ENCODE measurements at regions not wholly inside any gene's neighbourhood (a gene's known extent, or its start where the extent isn't known, plus 50 kb on each side); places are given as distances from the start of the nearest gene placed in this dataset.

- H3K36me3 ChIP-seq (ENCODE audit: control insufficient read depth, insufficient read depth, low read length): no peaks in the 10 kb centered on the region
- H3K4me3 ChIP-seq (ENCODE audit: low read depth, low read length): no peak overlapping the region
- no peaks in the 10 kb centered on the region for H3K4me1 ChIP-seq (ENCODE audit: control insufficient read depth, insufficient read depth, low read length)
- no peaks in the 10 kb centered on the region for H3K9me3 ChIP-seq (ENCODE audit: control insufficient read depth, insufficient read depth, low read length)
- DNase-seq (ENCODE audit: low read depth in 4 of 6, low spot score in 6 of 6): peak in 1 of 6 donors; percentile 4
- WGBS (ENCODE audit: insufficient coverage): no CpG with 5 or more reads among the region's 1 CpG
- no peaks in the 10 kb centered on the region for H3K27me3 ChIP-seq (ENCODE audit: control insufficient read depth, insufficient read depth, low read length)
- H3K27ac ChIP-seq (ENCODE audit: low read depth, low read length): no peak overlapping the region
Observed at GRCh38 chr4:142959173-142959572, 113.1 kb upstream of the INPP4B start.

- no peak overlapping the region for H3K27ac ChIP-seq (ENCODE audit: low read depth, low read length)
- DNase-seq (ENCODE audit: low read depth in 4 of 6, low spot score in 6 of 6): peak in 2 of 6 donors; percentile 61 to 70
- no peaks in the 10 kb centered on the region for H3K9me3 ChIP-seq (ENCODE audit: control insufficient read depth, insufficient read depth, low read length)
- no peak overlapping the region for H3K4me3 ChIP-seq (ENCODE audit: low read depth, low read length)
- H3K27me3 ChIP-seq (ENCODE audit: control insufficient read depth, insufficient read depth, low read length): no peaks in the 10 kb centered on the region
- 24% methylated on average over 1 of the region's 1 CpG for WGBS (ENCODE audit: insufficient coverage)
- H3K36me3 ChIP-seq (ENCODE audit: control insufficient read depth, insufficient read depth, low read length): no peaks in the 10 kb centered on the region
- H3K4me1 ChIP-seq (ENCODE audit: control insufficient read depth, insufficient read depth, low read length): no peaks in the 10 kb centered on the region
Observed at GRCh38 chr4:142960126-142960525, 114.0 kb upstream of the INPP4B start.

DNA sequence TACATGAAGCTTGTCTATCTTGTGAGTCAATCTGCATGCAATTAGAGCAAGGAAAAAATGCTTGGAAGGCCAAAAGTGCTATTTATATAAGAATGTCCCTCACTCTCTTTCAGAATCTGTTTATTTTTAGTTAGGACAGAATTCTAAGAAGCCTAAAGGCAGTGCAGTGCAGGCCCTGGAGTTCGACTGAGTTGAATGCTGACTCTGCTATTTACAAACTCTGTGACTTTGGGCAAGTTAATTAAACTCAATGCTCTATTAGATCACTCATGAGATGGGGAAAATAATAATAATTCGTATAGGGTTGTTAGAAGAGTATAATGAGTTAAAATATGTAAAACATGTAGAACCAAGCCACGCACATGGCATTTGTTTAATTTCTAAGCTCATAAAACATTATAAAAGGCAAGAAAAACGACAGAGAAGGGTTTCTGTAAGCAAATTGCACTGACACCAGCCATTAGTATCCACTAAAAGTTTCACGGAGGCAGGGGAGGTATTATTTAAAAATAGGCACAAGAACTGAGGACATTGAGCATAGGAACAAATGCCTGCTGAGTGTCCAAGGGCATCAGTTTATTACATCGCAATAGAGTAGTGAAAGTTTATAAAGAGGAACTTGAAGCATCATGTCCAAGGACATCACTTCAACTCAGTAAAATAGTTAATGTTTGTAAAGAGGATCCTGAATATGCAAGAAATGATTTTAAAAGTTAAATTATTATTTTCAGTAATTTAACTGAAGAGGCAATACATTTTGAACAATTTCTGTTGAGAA lies 115.0 kb upstream of the INPP4B start:
- no peaks in the 10 kb centered on the region for H3K27me3 ChIP-seq (ENCODE audit: control insufficient read depth, insufficient read depth, low read length)
- no peak overlapping the region for H3K4me3 ChIP-seq (ENCODE audit: low read depth, low read length)
- no CpG with 5 or more reads among the region's 6 CpGs for WGBS (ENCODE audit: insufficient coverage)
- DNase-seq (ENCODE audit: low read depth in 4 of 6, low spot score in 6 of 6): no peak
- H3K4me1 ChIP-seq (ENCODE audit: control insufficient read depth, insufficient read depth, low read length): no peaks in the 10 kb centered on the region
- H3K27ac ChIP-seq (ENCODE audit: low read depth, low read length): no peak overlapping the region
- no peaks in the 10 kb centered on the region for H3K9me3 ChIP-seq (ENCODE audit: control insufficient read depth, insufficient read depth, low read length)
- no peaks in the 10 kb centered on the region for H3K36me3 ChIP-seq (ENCODE audit: control insufficient read depth, insufficient read depth, low read length)

GRCh38 chr4:142961866-142962265 lies 115.8 kb upstream of the INPP4B start:
- 20% methylated on average over 1 of the region's 1 CpG for WGBS (ENCODE audit: insufficient coverage)
- no peaks in the 10 kb centered on the region for H3K4me1 ChIP-seq (ENCODE audit: control insufficient read depth, insufficient read depth, low read length)
- H3K9me3 ChIP-seq (ENCODE audit: control insufficient read depth, insufficient read depth, low read length): no peaks in the 10 kb centered on the region
- H3K27ac ChIP-seq (ENCODE audit: low read depth, low read length): peak overlapping the region; percentile 21
- H3K27me3 ChIP-seq (ENCODE audit: control insufficient read depth, insufficient read depth, low read length): no peaks in the 10 kb centered on the region
- H3K36me3 ChIP-seq (ENCODE audit: control insufficient read depth, insufficient read depth, low read length): no peaks in the 10 kb centered on the region
- no peak overlapping the region for H3K4me3 ChIP-seq (ENCODE audit: low read depth, low read length)
- DNase-seq (ENCODE audit: low read depth in 4 of 6, low spot score in 6 of 6): peak in 2 of 6 donors; percentile 30 to 45

DNA sequence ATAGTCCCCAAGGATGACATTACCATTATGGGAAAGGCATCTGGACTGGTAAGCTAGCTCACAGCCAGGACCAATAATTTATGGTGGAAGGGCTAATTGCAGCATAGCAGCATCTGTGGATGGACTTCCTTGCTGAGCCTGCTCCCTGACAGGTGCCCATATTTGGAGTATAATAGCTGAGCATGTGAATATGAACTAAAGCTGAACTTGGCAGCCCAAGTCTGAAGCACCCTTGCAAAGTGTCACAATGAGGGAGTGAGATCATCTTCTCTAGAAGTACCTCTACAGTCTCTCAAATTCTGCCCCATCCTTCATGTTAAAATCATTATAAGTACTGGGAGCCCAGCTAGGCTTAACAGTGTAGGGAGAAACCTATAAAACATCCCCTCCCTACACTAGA lies 128.2 kb upstream of the INPP4B start:
- DNase-seq (ENCODE audit: low read depth in 4 of 6, low spot score in 6 of 6): no peak
- Histone ChIP-seq H3K36me3 (ENCODE audit: control insufficient read depth, insufficient read depth, low read length) (no peaks in the 10 kb centered on the region), H3K27me3 (ENCODE audit: control insufficient read depth, insufficient read depth, low read length) (no peaks in the 10 kb centered on the region), H3K9me3 (ENCODE audit: control insufficient read depth, insufficient read depth, low read length) (no peaks in the 10 kb centered on the region), H3K4me3 (ENCODE audit: low read depth, low read length) (no peak overlapping the region), H3K27ac (ENCODE audit: low read depth, low read length) (no peak overlapping the region), H3K4me1 (ENCODE audit: control insufficient read depth, insufficient read depth, low read length) (no peaks in the 10 kb centered on the region)

GRCh38 chr4:142975618-142976017 lies 129.5 kb upstream of the INPP4B start:
- DNase-seq (ENCODE audit: low read depth in 4 of 6, low spot score in 6 of 6): peak in 1 of 6 donors; percentile 22
- Histone ChIP-seq H3K4me3 (ENCODE audit: low read depth, low read length) (no peak overlapping the region), H3K27me3 (ENCODE audit: control insufficient read depth, insufficient read depth, low read length) (no peaks in the 10 kb centered on the region), H3K27ac (ENCODE audit: low read depth, low read length) (no peak overlapping the region), H3K36me3 (ENCODE audit: control insufficient read depth, insufficient read depth, low read length) (no peaks in the 10 kb centered on the region), H3K4me1 (ENCODE audit: control insufficient read depth, insufficient read depth, low read length) (no peaks in the 10 kb centered on the region), H3K9me3 (ENCODE audit: control insufficient read depth, insufficient read depth, low read length) (no peaks in the 10 kb centered on the region)
- no CpG with 5 or more reads among the region's 1 CpG for WGBS (ENCODE audit: insufficient coverage)

DNA sequence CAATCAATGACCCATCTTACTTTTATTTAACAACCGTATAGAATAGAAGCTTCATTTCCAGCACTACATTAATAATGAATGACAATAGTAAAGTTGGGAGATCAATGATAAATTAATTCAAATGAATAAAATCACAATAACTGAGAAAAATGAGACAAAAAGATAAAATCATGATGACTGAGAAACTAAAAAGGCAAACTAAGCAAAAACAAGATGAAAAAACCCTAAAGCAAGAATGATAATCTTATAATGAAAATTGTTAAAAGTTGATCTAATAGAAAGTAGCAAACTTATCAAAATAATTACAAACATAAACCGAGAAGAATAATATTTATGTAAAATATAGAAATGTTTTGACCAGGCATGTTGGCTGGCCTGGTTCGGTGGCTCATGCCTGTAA lies 130.4 kb upstream of the INPP4B start:
- no CpG with 5 or more reads among the region's 3 CpGs for WGBS (ENCODE audit: insufficient coverage)
- H3K9me3 ChIP-seq (ENCODE audit: control insufficient read depth, insufficient read depth, low read length): no peaks in the 10 kb centered on the region
- no peaks in the 10 kb centered on the region for H3K36me3 ChIP-seq (ENCODE audit: control insufficient read depth, insufficient read depth, low read length)
- no peaks in the 10 kb centered on the region for H3K4me1 ChIP-seq (ENCODE audit: control insufficient read depth, insufficient read depth, low read length)
- no peak for DNase-seq (ENCODE audit: low read depth in 4 of 6, low spot score in 6 of 6)
- no peak overlapping the region for H3K27ac ChIP-seq (ENCODE audit: low read depth, low read length)
- no peaks in the 10 kb centered on the region for H3K27me3 ChIP-seq (ENCODE audit: control insufficient read depth, insufficient read depth, low read length)
- no peak overlapping the region for H3K4me3 ChIP-seq (ENCODE audit: low read depth, low read length)

DNA sequence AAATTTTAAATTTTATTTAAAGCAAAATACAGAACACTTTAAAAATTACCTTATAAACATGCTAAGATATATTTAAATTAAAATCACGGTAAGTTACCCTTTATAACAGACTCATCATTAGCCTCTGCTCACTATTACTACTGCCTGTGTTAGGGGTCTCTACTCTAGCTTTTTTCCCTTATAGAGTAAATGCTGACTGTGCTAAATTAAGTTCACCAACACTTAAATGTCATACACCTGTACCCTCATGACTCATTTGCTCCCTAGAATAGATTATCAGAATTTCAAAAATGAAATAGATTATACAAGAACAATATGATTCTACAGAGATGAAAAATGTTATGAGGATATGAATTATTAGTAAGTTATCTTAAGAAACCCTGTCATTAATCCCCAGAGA lies 131.1 kb upstream of the INPP4B start:
- no CpG with 5 or more reads among the region's 1 CpG for WGBS (ENCODE audit: insufficient coverage)

DNA sequence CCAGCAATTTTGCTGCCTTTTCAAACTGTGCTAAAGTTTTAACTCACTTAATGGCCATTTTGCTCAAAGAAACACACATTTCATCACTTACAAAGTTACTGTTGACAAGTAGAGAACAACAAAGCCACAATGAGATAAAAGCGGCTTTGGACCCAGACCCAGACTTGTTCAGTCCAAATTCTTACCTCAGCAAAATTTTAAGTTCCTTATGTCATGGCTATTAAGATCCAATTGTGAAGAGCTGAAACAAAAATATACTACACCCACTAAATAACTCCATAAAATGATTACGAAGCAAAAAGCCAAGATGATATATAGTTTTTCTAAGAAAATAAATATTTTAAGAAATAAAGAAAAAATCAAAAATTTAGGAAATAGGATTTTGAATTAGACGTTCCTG lies 137.0 kb upstream of the INPP4B start:
- Histone ChIP-seq H3K36me3 (ENCODE audit: control insufficient read depth, insufficient read depth, low read length) (no peaks in the 10 kb centered on the region), H3K4me3 (ENCODE audit: low read depth, low read length) (no peak overlapping the region), H3K9me3 (ENCODE audit: control insufficient read depth, insufficient read depth, low read length) (no peaks in the 10 kb centered on the region), H3K27me3 (ENCODE audit: control insufficient read depth, insufficient read depth, low read length) (no peaks in the 10 kb centered on the region), H3K27ac (ENCODE audit: low read depth, low read length) (no peak overlapping the region), H3K4me1 (ENCODE audit: control insufficient read depth, insufficient read depth, low read length) (no peaks in the 10 kb centered on the region)
- WGBS (ENCODE audit: insufficient coverage): no CpG with 5 or more reads among the region's 3 CpGs
- peak in 1 of 6 donors; percentile 16 for DNase-seq (ENCODE audit: low read depth in 4 of 6, low spot score in 6 of 6)

More for the DNA sequence above, 131.1 kb upstream of the INPP4B start:
- DNase-seq (ENCODE audit: low read depth in 4 of 6, low spot score in 6 of 6): no peak
- Histone ChIP-seq H3K9me3 (ENCODE audit: control insufficient read depth, insufficient read depth, low read length) (no peaks in the 10 kb centered on the region), H3K27ac (ENCODE audit: low read depth, low read length) (no peak overlapping the region), H3K27me3 (ENCODE audit: control insufficient read depth, insufficient read depth, low read length) (no peaks in the 10 kb centered on the region), H3K36me3 (ENCODE audit: control insufficient read depth, insufficient read depth, low read length) (no peaks in the 10 kb centered on the region), H3K4me1 (ENCODE audit: control insufficient read depth, insufficient read depth, low read length) (no peaks in the 10 kb centered on the region), H3K4me3 (ENCODE audit: low read depth, low read length) (no peak overlapping the region)

GRCh38 chr4:142983589-142983988 lies 137.5 kb upstream of the INPP4B start:
- no peak for DNase-seq (ENCODE audit: low read depth in 4 of 6, low spot score in 6 of 6)
- Histone ChIP-seq H3K27me3 (ENCODE audit: control insufficient read depth, insufficient read depth, low read length) (no peaks in the 10 kb centered on the region), H3K27ac (ENCODE audit: low read depth, low read length) (no peak overlapping the region), H3K4me1 (ENCODE audit: control insufficient read depth, insufficient read depth, low read length) (no peaks in the 10 kb centered on the region), H3K9me3 (ENCODE audit: control insufficient read depth, insufficient read depth, low read length) (no peaks in the 10 kb centered on the region), H3K4me3 (ENCODE audit: low read depth, low read length) (no peak overlapping the region), H3K36me3 (ENCODE audit: control insufficient read depth, insufficient read depth, low read length) (no peaks in the 10 kb centered on the region)
- 60% methylated on average over 1 of the region's 2 CpGs for WGBS (ENCODE audit: insufficient coverage)
